HG03378 (cell line): ENCODE measurements at regions not wholly inside any gene's neighbourhood (a gene's known extent, or its start where the extent isn't known, plus 50 kb on each side); places are given as distances from the start of the nearest gene placed in this dataset.
"Not testable (repeated sequence)": the region's sequence is repeated elsewhere in the genome, so short reads cannot be mapped to it uniquely, and the experiment has no call there.

ENCODE experiments used
- ATAC-seq: cut with Tn5 transposase; IDR thresholded peaks from one replicate; pipeline ENCODE4 v1.9.1; 2021; ENCODE audit warnings: mild to moderate bottlenecking, moderate library complexity; ENCODE audit not compliant: unreplicated experiment

GRCh38 chr2:225254363-225254762 lies 145.1 kb upstream of the NYAP2 start:
- no peak for ATAC-seq

- ATAC-seq = no peak
These were observed 154.6 kb upstream of the NYAP2 start for GRCh38 chr2:225244933-225245332.

GRCh38 chr2:225236769-225237323 lies 162.7 kb upstream of the NYAP2 start:
- no peak for ATAC-seq

GRCh38 chr2:225233234-225233633 lies 166.3 kb upstream of the NYAP2 start:
- no peak for ATAC-seq

- no peak for ATAC-seq
These were observed 167.6 kb upstream of the NYAP2 start for GRCh38 chr2:225231900-225232299.

- not testable (repeated sequence) for ATAC-seq
These were observed 170.2 kb upstream of the NYAP2 start for GRCh38 chr2:225229346-225229745.

- ATAC-seq = no peak
These were observed 173.1 kb upstream of the NYAP2 start for GRCh38 chr2:225226441-225226840.

GRCh38 chr2:225223301-225223700 lies 176.2 kb upstream of the NYAP2 start:
- no peak for ATAC-seq

- ATAC-seq = no peak
These were observed 165.2 kb upstream of the DOCK10 start for GRCh38 chr2:225207471-225207870.

- ATAC-seq = no peak
These were observed 164.8 kb upstream of the DOCK10 start for GRCh38 chr2:225207043-225207442.

- ATAC-seq = no peak
These were observed 154.3 kb upstream of the DOCK10 start for GRCh38 chr2:225196579-225196978.

- no peak for ATAC-seq
These were observed 150.6 kb upstream of the DOCK10 start for GRCh38 chr2:225192869-225193268.

GRCh38 chr2:225190987-225191386 lies 148.7 kb upstream of the DOCK10 start:
- no peak for ATAC-seq

- ATAC-seq = no peak
These were observed 142.7 kb upstream of the DOCK10 start for GRCh38 chr2:225184948-225185347.

GRCh38 chr2:225182126-225182525 lies 139.9 kb upstream of the DOCK10 start:
- no peak for ATAC-seq

GRCh38 chr2:225177098-225177497 lies 134.8 kb upstream of the DOCK10 start:
- no peak for ATAC-seq

- no peak for ATAC-seq
These were observed 131.6 kb upstream of the DOCK10 start for GRCh38 chr2:225173909-225174308.

GRCh38 chr2:225171350-225171749 lies 129.1 kb upstream of the DOCK10 start:
- no peak for ATAC-seq

- no peak for ATAC-seq
These were observed 127.9 kb upstream of the DOCK10 start for GRCh38 chr2:225170162-225170561.

GRCh38 chr2:225169396-225169795 lies 127.1 kb upstream of the DOCK10 start:
- no peak for ATAC-seq

GRCh38 chr2:225165052-225165451 lies 122.8 kb upstream of the DOCK10 start:
- ATAC-seq = no peak

GRCh38 chr2:225164401-225165050 lies 122.3 kb upstream of the DOCK10 start:
- no peak for ATAC-seq

GRCh38 chr2:225158360-225158759 lies 116.1 kb upstream of the DOCK10 start:
- ATAC-seq = no peak
